Keratinocyte (primary cell): ENCODE measurements at regions not wholly inside any gene's neighbourhood (a gene's known extent, or its start where the extent isn't known, plus 50 kb on each side); places are given as distances from the start of the nearest gene placed in this dataset.

ENCODE experiments used
- CTCF ChIP-seq, 3 experiments: IDR thresholded peaks in 1 of 3; conservative IDR thresholded peaks in 1 of 3; optimal IDR thresholded peaks in 1 of 3; 2 replicates in 2 of 3; 3 replicates in 1 of 3; pipeline versions ENCODE3 to v1.5.1; 2011; ENCODE audit warnings: low read length in 3 of 3, mild to moderate bottlenecking in 3 of 3, moderate library complexity in 2 of 3, control low read depth in 1 of 3, inconsistent platforms in 1 of 3; ENCODE audit not compliant: insufficient read depth in 2 of 3; ENCODE audit errors: extremely low read depth in 1 of 3
- EZH2 ChIP-seq: IDR thresholded peaks from one replicate; pipeline ENCODE4 v1.6.1; 2012; ENCODE audit warnings: inconsistent platforms, mild to moderate bottlenecking, low read length, moderate library complexity

GRCh38 chr20:48381353-48382120 lies 446.3 kb downstream of the PREX1 start:
- no peak for TF ChIP-seq CTCF (optimal IDR thresholded peaks at IDR 0.05 in 1 of 3, IDR thresholded peaks at IDR 0.05 in 1 of 3, conservative IDR thresholded peaks at IDR 0.05 in 1 of 3; ENCODE audit: extremely low read depth in 1 of 3, insufficient read depth in 2 of 3, low read length in 3 of 3)
- no peak for TF ChIP-seq EZH2
